ENCODE measurements at regions not wholly inside any gene's neighbourhood (a gene's known extent, or its start where the extent isn't known, plus 50 kb on each side); places are given as distances from the start of the nearest gene placed in this dataset.

GRCh38 chr7:73940701-73941238, 79.8 kb downstream of the TMEM270 start:
- TF ChIP-seq CTCF (IDR thresholded peaks at IDR 0.05) (no peak), POLR2A (IDR thresholded peaks at IDR 0.05; ENCODE audit: low read depth) (no peak)
